ENCODE measurements at regions not wholly inside any gene's neighbourhood (a gene's known extent, or its start where the extent isn't known, plus 50 kb on each side); places are given as distances from the start of the nearest gene placed in this dataset.
"Not testable (repeated sequence)": the region's sequence is repeated elsewhere in the genome, so short reads cannot be mapped to it uniquely, and the experiment has no call there.

GRCh38 chr1:199821029-199821779, 206.3 kb upstream of the NR5A2 start:
- CTCF ChIA-PET: no interaction called here
- POLR2A ChIA-PET: no interaction called here

GRCh38 chr1:199832451-199832850, 195.1 kb upstream of the NR5A2 start:
- ChIA-PET CTCF (no interaction called here), POLR2A (no interaction called here)

- POLR2A ChIA-PET: no interaction called here
These were observed 192.8 kb upstream of the NR5A2 start for GRCh38 chr1:199834711-199835110.

GRCh38 chr1:199836430-199836829, 191.1 kb upstream of the NR5A2 start:
- CTCF ChIA-PET: no interaction called here
- POLR2A ChIA-PET: no interaction called here

More at GRCh38 chr1:199834711-199835110, 192.8 kb upstream of the NR5A2 start:
- CTCF ChIA-PET: interaction anchor here (0.6 kb wide), 1 partner anchor 118 kb away, joined by 4 read pairs; no protein-coding TSS in a partner anchor

GRCh38 chr1:199837321-199837720, 190.2 kb upstream of the NR5A2 start:
- ChIA-PET CTCF (no interaction called here), POLR2A (no interaction called here)

GRCh38 chr1:199839608-199840007, 187.9 kb upstream of the NR5A2 start:
- POLR2A ChIA-PET, CTCF ChIA-PET: not testable (repeated sequence)

- CTCF ChIA-PET, POLR2A ChIA-PET: not testable (repeated sequence)
These were observed 184.4 kb upstream of the NR5A2 start for GRCh38 chr1:199843096-199843495.

- POLR2A ChIA-PET: no interaction called here
- CTCF ChIA-PET: no interaction called here
These were observed 183.6 kb upstream of the NR5A2 start for GRCh38 chr1:199843861-199844260.

- ChIA-PET CTCF (no interaction called here), POLR2A (no interaction called here)
These were observed 180.5 kb upstream of the NR5A2 start for GRCh38 chr1:199847021-199847420.

- ChIA-PET POLR2A (no interaction called here), CTCF (interaction anchor here (0.7 kb wide), 1 partner anchor 32 kb away, joined by 3 read pairs; no protein-coding TSS in a partner anchor)
These were observed 175.9 kb upstream of the NR5A2 start for GRCh38 chr1:199851439-199852140.

GRCh38 chr1:199854686-199855321, 172.7 kb upstream of the NR5A2 start:
- ChIA-PET CTCF (no interaction called here), POLR2A (no interaction called here)

- CTCF ChIA-PET: no interaction called here
- POLR2A ChIA-PET: no interaction called here
These were observed 171.9 kb upstream of the NR5A2 start for GRCh38 chr1:199855580-199855979.

GRCh38 chr1:199856216-199856780, 171.2 kb upstream of the NR5A2 start:
- ChIA-PET POLR2A (no interaction called here), CTCF (no interaction called here)

GRCh38 chr1:199857108-199857507, 170.4 kb upstream of the NR5A2 start:
- ChIA-PET CTCF (no interaction called here), POLR2A (no interaction called here)

GRCh38 chr1:199857516-199857915, 170.0 kb upstream of the NR5A2 start:
- ChIA-PET POLR2A (no interaction called here), CTCF (no interaction called here)

GRCh38 chr1:199858171-199858570, 169.3 kb upstream of the NR5A2 start:
- ChIA-PET POLR2A (no interaction called here), CTCF (no interaction called here)

- ChIA-PET POLR2A (no interaction called here), CTCF (no interaction called here)
These were observed 168.7 kb upstream of the NR5A2 start for GRCh38 chr1:199858856-199859255.

GRCh38 chr1:199859491-199859933, 168.0 kb upstream of the NR5A2 start:
- POLR2A ChIA-PET: no interaction called here
- CTCF ChIA-PET: no interaction called here

GRCh38 chr1:199861020-199861795, 166.3 kb upstream of the NR5A2 start:
- ChIA-PET CTCF (no interaction called here), POLR2A (no interaction called here)

- POLR2A ChIA-PET: no interaction called here
These were observed 165.5 kb upstream of the NR5A2 start for GRCh38 chr1:199862047-199862446.

More at GRCh38 chr1:199862047-199862446, 165.5 kb upstream of the NR5A2 start:
- CTCF ChIA-PET: no interaction called here

Data from activated CD8-positive, alpha-beta memory T cell treated with anti-CD3 and anti-CD28 coated beads for 36 hours (primary cell).